Neural cell (in vitro differentiated cells): ENCODE measurements at regions not wholly inside any gene's neighbourhood (a gene's known extent, or its start where the extent isn't known, plus 50 kb on each side); places are given as distances from the start of the nearest gene placed in this dataset.

Experiments used
- CTCF ChIP-seq: fragments of 450-650 bp; IDR thresholded peaks from 2 replicates; pipeline ENCODE4 v1.5.1; 2014; ENCODE audit warnings: antibody characterized with exemption, mild to moderate bottlenecking, moderate library complexity; ENCODE audit not compliant: poor library complexity, severe bottlenecking
- EP300 ChIP-seq: fragments of 450-650 bp; conservative IDR thresholded peaks from 2 replicates; pipeline ENCODE4 v1.6.1; 2014; ENCODE audit warnings: antibody characterized with exemption, mild to moderate bottlenecking, moderate library complexity; ENCODE audit not compliant: poor library complexity, severe bottlenecking
- EZH2 ChIP-seq: fragments of 200-600, 300-800 bp; shearing (Covaris generic), sonication (generic); IDR thresholded peaks from 2 replicates; pipeline ENCODE4 v1.6.1; 2014; ENCODE audit warnings: antibody characterized with exemption, low read length, borderline replicate concordance, mild to moderate bottlenecking; ENCODE audit not compliant: insufficient read depth, poor library complexity, severe bottlenecking
- MXI1 ChIP-seq: fragments of 450-650 bp; conservative IDR thresholded peaks from 2 replicates; pipeline ENCODE4 v1.6.1; 2014; ENCODE audit warnings: antibody characterized with exemption, mild to moderate bottlenecking; ENCODE audit not compliant: poor library complexity, severe bottlenecking
- POLR2AphosphoS5 ChIP-seq: IDR thresholded peaks from 2 replicates; pipeline ENCODE4 v1.6.1; 2012
- RAD21 ChIP-seq: fragments of 450-650 bp; conservative IDR thresholded peaks from 2 replicates; pipeline ENCODE4 v1.6.1; 2014; ENCODE audit warnings: antibody characterized with exemption, mild to moderate bottlenecking, moderate library complexity
- REST ChIP-seq: IDR thresholded peaks from 2 replicates; pipeline ENCODE4 v1.6.1; 2012; ENCODE audit warnings: borderline replicate concordance
- SMC3 ChIP-seq: fragments of 450-650 bp; conservative IDR thresholded peaks from 2 replicates; pipeline ENCODE4 v1.6.1; 2014; ENCODE audit warnings: antibody characterized with exemption, mild to moderate bottlenecking, moderate library complexity; ENCODE audit not compliant: poor library complexity
- TAF1 ChIP-seq: IDR thresholded peaks from 2 replicates; pipeline ENCODE4 v1.6.1; 2012; ENCODE audit warnings: low read depth

- TF ChIP-seq SMC3 (no peak), CTCF (no peak), EZH2 (no peak), REST (no peak), TAF1 (no peak), POLR2AphosphoS5 (no peak), EP300 (no peak), MXI1 (no peak), RAD21 (no peak)
Measured at GRCh38 chr11:114986365-114986764, 308.0 kb downstream of the NXPE2 start.
